ENCODE measurements at regions not wholly inside any gene's neighbourhood (a gene's known extent, or its start where the extent isn't known, plus 50 kb on each side); places are given as distances from the start of the nearest gene placed in this dataset.

GRCh38 chr4:171710743-171711142 is 102.5 kb upstream of the GALNTL6 start:
- Histone ChIP-seq H2AFZ (ENCODE audit: low read length) (no peak overlapping the region), H3K4me1 (ENCODE audit: insufficient read depth, low read length) (no peaks in the 10 kb centered on the region), H3K79me2 (ENCODE audit: insufficient read depth, low read length) (no peaks in the 10 kb centered on the region), H3K9me3 (ENCODE audit: low read depth, low read length) (no peaks in the 10 kb centered on the region), H3K27me3 (ENCODE audit: insufficient read depth, low read length) (no peaks in the 10 kb centered on the region), H3K27ac (ENCODE audit: low read depth, low read length) (no peak overlapping the region), H3K36me3 (ENCODE audit: insufficient read depth, low read length) (no peaks in the 10 kb centered on the region), H3K4me2 (ENCODE audit: insufficient read depth, low read length) (no peak overlapping the region), H3K4me3 (ENCODE audit: insufficient read depth, low read length) (no peak overlapping the region), H4K20me1 (ENCODE audit: insufficient read depth, low read length) (no peaks in the 10 kb centered on the region)
- no peak for DNase-seq (ENCODE audit: insufficient read length, low spot score, missing footprints)
- TF ChIP-seq CTCF (IDR thresholded peaks at IDR 0.05; ENCODE audit: extremely low read depth, low read depth, low read length), result no peak

- H3K4me3 ChIP-seq (ENCODE audit: insufficient read depth, low read length), result no peak overlapping the region
- no peak for TF ChIP-seq CTCF (IDR thresholded peaks at IDR 0.05; ENCODE audit: extremely low read depth, low read depth, low read length)
- H4K20me1 ChIP-seq (ENCODE audit: insufficient read depth, low read length), result no peaks in the 10 kb centered on the region
- H2AFZ ChIP-seq (ENCODE audit: low read length), result no peak overlapping the region
- H3K36me3 ChIP-seq (ENCODE audit: insufficient read depth, low read length), result no peaks in the 10 kb centered on the region
- no peak overlapping the region for H3K27ac ChIP-seq (ENCODE audit: low read depth, low read length)
- H3K9me3 ChIP-seq (ENCODE audit: low read depth, low read length), result no peaks in the 10 kb centered on the region
- DNase-seq (ENCODE audit: insufficient read length, low spot score, missing footprints), result no peak
- no peaks in the 10 kb centered on the region for H3K27me3 ChIP-seq (ENCODE audit: insufficient read depth, low read length)
- no peaks in the 10 kb centered on the region for H3K4me1 ChIP-seq (ENCODE audit: insufficient read depth, low read length)
- no peak overlapping the region for H3K4me2 ChIP-seq (ENCODE audit: insufficient read depth, low read length)
- H3K79me2 ChIP-seq (ENCODE audit: insufficient read depth, low read length), result no peaks in the 10 kb centered on the region
Observed at GRCh38 chr4:171676555-171677215, 136.5 kb upstream of the GALNTL6 start.

GRCh38 chr4:171674781-171675180 is 138.4 kb upstream of the GALNTL6 start:
- H3K4me2 ChIP-seq (ENCODE audit: insufficient read depth, low read length), result no peak overlapping the region

GRCh38 chr4:171668403-171668802 is 144.8 kb upstream of the GALNTL6 start:
- Histone ChIP-seq H3K4me1 (ENCODE audit: insufficient read depth, low read length) (no peaks in the 10 kb centered on the region), H3K4me3 (ENCODE audit: insufficient read depth, low read length) (no peak overlapping the region), H4K20me1 (ENCODE audit: insufficient read depth, low read length) (no peaks in the 10 kb centered on the region), H3K4me2 (ENCODE audit: insufficient read depth, low read length) (no peak overlapping the region), H3K79me2 (ENCODE audit: insufficient read depth, low read length) (no peaks in the 10 kb centered on the region), H3K9me3 (ENCODE audit: low read depth, low read length) (no peaks in the 10 kb centered on the region), H3K27ac (ENCODE audit: low read depth, low read length) (no peak overlapping the region), H2AFZ (ENCODE audit: low read length) (no peak overlapping the region), H3K36me3 (ENCODE audit: insufficient read depth, low read length) (no peaks in the 10 kb centered on the region), H3K27me3 (ENCODE audit: insufficient read depth, low read length) (no peaks in the 10 kb centered on the region)
- no peak for DNase-seq (ENCODE audit: insufficient read length, low spot score, missing footprints)
- no peak for TF ChIP-seq CTCF (IDR thresholded peaks at IDR 0.05; ENCODE audit: extremely low read depth, low read depth, low read length)

More at GRCh38 chr4:171674781-171675180, 138.4 kb upstream of the GALNTL6 start:
- Histone ChIP-seq H3K27ac (ENCODE audit: low read depth, low read length) (no peak overlapping the region), H4K20me1 (ENCODE audit: insufficient read depth, low read length) (no peaks in the 10 kb centered on the region), H3K9me3 (ENCODE audit: low read depth, low read length) (no peaks in the 10 kb centered on the region), H3K79me2 (ENCODE audit: insufficient read depth, low read length) (no peaks in the 10 kb centered on the region), H3K4me3 (ENCODE audit: insufficient read depth, low read length) (no peak overlapping the region), H3K27me3 (ENCODE audit: insufficient read depth, low read length) (no peaks in the 10 kb centered on the region), H3K36me3 (ENCODE audit: insufficient read depth, low read length) (no peaks in the 10 kb centered on the region), H2AFZ (ENCODE audit: low read length) (no peak overlapping the region), H3K4me1 (ENCODE audit: insufficient read depth, low read length) (no peaks in the 10 kb centered on the region)
- no peak for TF ChIP-seq CTCF (IDR thresholded peaks at IDR 0.05; ENCODE audit: extremely low read depth, low read depth, low read length)
- no peak for DNase-seq (ENCODE audit: insufficient read length, low spot score, missing footprints)

Measured in osteoblast (primary cell).